GM12865 (cell line): ENCODE measurements at regions not wholly inside any gene's neighbourhood (a gene's known extent, or its start where the extent isn't known, plus 50 kb on each side); places are given as distances from the start of the nearest gene placed in this dataset.
"Not testable (repeated sequence)": the region's sequence is repeated elsewhere in the genome, so short reads cannot be mapped to it uniquely, and the experiment has no call there.

Experiments used
- DNase-seq: peaks from one replicate; pipeline ENCODE4 v3.0.0; 2010; ENCODE audit warnings: low read depth
- H3K4me3 ChIP-seq: 2 replicates; pipeline ENCODE4 v1.5.1; 2011; ENCODE audit warnings: mild to moderate bottlenecking, low read depth, low read length, control low read depth
- TF ChIP-seq, protein P1 (sequence below): IDR thresholded peaks from 2 replicates; pipeline ENCODE4 v1.5.1; 2011; ENCODE audit warnings: low read length, control low read depth, low read depth, inconsistent platforms; ENCODE audit not compliant: insufficient read depth; ENCODE audit errors: missing control alignments

DNA sequence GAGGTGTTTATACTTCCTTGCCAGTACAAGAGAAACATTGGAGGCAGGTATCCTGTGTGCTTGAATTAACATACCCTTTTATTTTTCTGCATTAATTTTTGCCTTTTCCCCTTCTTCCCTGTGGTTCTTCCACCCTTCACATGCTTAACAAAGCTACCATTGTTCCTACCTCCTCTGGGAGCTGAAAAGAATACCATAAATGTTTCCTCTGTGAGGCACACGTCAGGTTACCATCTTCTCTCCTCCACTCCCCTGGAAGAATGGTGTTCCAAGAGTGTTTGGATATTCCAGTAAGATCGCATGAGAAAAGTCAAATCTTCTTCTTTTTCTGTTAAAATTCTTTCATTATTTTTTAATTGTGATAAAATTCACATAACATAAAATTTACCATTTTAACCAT lies 74.6 kb upstream of the MARK1 start:
- DNase-seq, result no peak
- TF ChIP-seq, protein P1, sequence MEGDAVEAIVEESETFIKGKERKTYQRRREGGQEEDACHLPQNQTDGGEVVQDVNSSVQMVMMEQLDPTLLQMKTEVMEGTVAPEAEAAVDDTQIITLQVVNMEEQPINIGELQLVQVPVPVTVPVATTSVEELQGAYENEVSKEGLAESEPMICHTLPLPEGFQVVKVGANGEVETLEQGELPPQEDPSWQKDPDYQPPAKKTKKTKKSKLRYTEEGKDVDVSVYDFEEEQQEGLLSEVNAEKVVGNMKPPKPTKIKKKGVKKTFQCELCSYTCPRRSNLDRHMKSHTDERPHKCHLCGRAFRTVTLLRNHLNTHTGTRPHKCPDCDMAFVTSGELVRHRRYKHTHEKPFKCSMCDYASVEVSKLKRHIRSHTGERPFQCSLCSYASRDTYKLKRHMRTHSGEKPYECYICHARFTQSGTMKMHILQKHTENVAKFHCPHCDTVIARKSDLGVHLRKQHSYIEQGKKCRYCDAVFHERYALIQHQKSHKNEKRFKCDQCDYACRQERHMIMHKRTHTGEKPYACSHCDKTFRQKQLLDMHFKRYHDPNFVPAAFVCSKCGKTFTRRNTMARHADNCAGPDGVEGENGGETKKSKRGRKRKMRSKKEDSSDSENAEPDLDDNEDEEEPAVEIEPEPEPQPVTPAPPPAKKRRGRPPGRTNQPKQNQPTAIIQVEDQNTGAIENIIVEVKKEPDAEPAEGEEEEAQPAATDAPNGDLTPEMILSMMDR, result no peak
- no peak overlapping the region for H3K4me3 ChIP-seq

DNA sequence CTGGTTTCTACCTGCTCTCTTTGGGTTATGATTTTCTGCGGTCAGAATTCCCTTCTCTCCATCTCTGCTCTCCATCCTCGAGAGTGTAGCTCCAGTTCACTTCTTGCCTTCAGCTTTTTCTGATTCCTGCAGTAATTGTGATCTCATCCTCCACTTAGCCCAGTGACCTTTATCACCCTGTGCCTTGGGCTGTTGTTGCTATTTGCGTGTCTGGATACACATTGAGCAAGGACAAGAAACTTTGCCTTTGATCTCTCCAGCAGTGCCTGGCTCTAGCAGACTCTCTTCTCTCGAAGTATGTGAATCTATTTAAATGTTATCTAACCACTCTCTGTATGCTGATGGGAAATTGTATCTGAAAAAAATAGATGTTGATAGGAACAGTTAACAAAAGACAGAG lies 76.4 kb upstream of the MARK1 start:
- no peak overlapping the region for H3K4me3 ChIP-seq
- TF ChIP-seq, protein P1, result no peak
- no peak for DNase-seq

DNA sequence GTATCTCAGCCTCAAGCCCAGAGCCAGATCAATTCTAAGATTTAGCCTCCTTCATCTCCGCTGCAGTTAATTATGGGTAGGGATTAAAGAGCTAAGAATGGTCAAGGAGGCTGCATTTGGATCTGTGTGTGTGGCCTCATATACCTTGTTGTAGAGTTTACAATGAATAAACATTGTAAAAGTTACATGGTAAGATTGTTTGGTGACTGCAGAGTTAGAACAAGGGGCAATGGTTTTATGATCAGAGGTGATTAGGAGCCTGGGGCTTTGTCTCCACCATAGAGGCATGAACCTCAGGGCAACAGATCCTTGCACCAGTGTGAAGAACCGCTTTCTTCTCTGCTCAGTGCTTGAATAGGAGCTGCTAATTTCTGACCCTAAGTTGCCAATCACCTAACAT lies 77.0 kb upstream of the MARK1 start:
- DNase-seq, result no peak
- H3K4me3 ChIP-seq, result no peak overlapping the region
- TF ChIP-seq, protein P1, result no peak

DNA sequence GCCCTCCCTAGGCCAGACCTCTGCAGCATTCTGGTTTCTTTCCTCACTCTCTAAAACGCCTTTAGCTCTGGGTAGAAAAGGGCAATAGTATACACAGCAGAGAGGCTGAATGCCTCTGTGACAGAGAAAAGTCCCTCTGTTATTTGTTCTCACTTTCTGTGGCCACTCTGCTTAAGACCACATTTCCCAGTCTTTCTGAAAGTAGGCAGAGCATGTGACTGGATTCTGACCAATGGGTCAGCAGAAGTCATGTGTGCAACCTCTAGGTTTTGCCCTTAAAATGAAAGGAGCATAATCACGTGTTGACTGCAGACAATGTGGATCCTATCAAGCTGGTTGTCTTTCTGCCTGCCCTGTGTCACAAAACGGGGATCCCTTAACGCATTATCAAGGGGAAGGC lies 79.7 kb upstream of the MARK1 start:
- peak; percentile 39 for DNase-seq
- no peak overlapping the region for H3K4me3 ChIP-seq
- TF ChIP-seq, protein P1, result no peak

DNA sequence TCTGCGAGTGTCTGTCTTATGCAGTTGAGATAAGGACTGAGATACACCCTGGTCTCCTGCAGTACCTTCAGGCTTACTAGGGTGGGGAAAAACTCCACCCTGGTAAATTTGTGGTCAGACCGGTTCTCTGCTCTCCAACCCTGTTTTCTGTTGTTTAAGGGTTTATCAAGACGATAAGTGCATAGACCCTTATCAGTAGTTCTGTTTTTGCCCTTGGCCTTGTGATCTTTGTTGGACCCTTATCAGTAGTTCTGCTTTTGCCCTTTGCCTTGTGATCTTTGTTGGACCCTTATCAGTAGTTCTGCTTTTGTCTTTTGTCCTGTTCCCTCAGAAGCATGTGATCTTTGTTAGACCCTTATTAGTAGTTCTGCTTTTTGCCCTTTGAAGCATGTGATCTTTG lies 83.3 kb upstream of the MARK1 start:
- not testable (repeated sequence) for DNase-seq

DNA sequence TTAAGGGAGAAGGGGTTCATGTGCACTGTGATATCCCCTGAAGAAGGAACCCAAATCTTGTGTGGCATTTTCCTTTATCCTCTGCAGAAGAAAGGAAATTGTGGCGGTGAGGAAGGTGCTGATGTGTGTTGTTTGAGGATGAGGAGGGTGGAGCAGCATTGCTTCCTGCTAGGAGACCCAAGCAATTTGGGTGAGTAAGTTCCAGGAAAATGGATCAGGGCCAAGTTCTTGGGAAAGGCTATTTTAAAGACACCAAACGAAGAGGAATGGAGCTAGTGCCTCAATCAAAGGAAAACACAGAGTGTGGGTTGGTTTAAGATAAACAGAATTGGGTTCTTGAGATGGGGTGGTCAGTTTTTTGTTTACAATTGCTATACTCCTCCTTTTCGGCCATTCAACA lies 86.7 kb upstream of the MARK1 start:
- no peak overlapping the region for H3K4me3 ChIP-seq
- DNase-seq, result no peak
- TF ChIP-seq, protein P1, result no peak

More for the DNA sequence above, 83.3 kb upstream of the MARK1 start:
- not testable (repeated sequence) for H3K4me3 ChIP-seq

DNA sequence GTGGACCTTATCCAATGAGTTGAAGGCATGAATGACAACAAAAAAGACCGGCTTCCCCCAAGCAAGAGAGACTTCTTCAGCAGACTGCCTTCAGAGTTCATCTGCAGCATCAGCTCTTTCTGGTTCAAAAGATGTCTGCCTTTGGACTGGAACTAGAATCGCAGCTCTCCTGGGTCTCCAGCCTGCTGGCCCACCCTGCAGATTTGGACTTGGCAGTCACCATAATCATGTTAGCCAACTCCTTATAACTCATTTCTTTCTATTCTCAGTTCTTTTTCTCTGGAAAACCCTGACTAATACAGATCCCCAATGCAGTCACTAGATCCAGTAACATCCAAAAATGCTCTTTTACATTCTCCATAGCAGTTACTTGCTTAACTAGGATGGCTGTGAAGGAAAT lies 89.2 kb upstream of the MARK1 start:
- H3K4me3 ChIP-seq, result no peak overlapping the region
- no peak for DNase-seq
- TF ChIP-seq, protein P1, result no peak
